Panc1 (cell line): ENCODE measurements at regions not wholly inside any gene's neighbourhood (a gene's known extent, or its start where the extent isn't known, plus 50 kb on each side); places are given as distances from the start of the nearest gene placed in this dataset.

ENCODE experiments used
- ATAC-seq: fragments of 200-7000 bp; cut with Tn5 transposase; 2 replicates; pipeline ENCODE4 v1.9.1; 2020; ENCODE audit warnings: mild to moderate bottlenecking, moderate library complexity
- BruUV-seq: library from RNA; stranded (reverse); fragments of 400-500 nt; replicated peaks from 2 replicates; lab custom pipeline; 2021; lab: Mats Ljungman, UMichigan
- CTCF ChIA-PET: fragments of 300-600 bp; sonication (Branson Sonifier 250); formaldehyde crosslinking; loops from one replicate; lab custom pipeline; 2022; ENCODE audit warnings: antibody characterized with exemption; lab: Charles Lee
- POLR2A ChIA-PET: fragments of 300-600 bp; sonication (Branson Sonifier 250); formaldehyde crosslinking; loops from one replicate; lab custom pipeline; 2022; ENCODE audit warnings: antibody characterized with exemption; lab: Charles Lee
- DNase-seq: peaks from one replicate; pipeline ENCODE4 v3.0.0-alpha.2; 2010; ENCODE audit warnings: low read depth, low spot score
- H3K27ac ChIP-seq: 2 replicates; pipeline ENCODE4 v1.5.1; 2011; ENCODE audit warnings: mild to moderate bottlenecking, low read length, inconsistent platforms
- H3K27me3 ChIP-seq: fragments of 200-500 bp; sonication (Bioruptor generic); 2 replicates; pipeline ENCODE4 v1.6.0; 2014; ENCODE audit warnings: low read length, inconsistent platforms; ENCODE audit not compliant: control insufficient read depth, insufficient read depth
- H3K36me3 ChIP-seq: fragments of 200-500 bp; sonication (Bioruptor generic); 2 replicates; pipeline ENCODE4 v1.5.1; 2014; ENCODE audit warnings: inconsistent platforms, mild to moderate bottlenecking, low read length, moderate library complexity; ENCODE audit not compliant: control insufficient read depth, insufficient read depth
- H3K4me1 ChIP-seq: 2 replicates; pipeline ENCODE4 v1.5.1; 2011; ENCODE audit warnings: inconsistent platforms, mild to moderate bottlenecking, low read length, moderate library complexity; ENCODE audit not compliant: control insufficient read depth, insufficient read depth
- H3K4me3 ChIP-seq, 2 experiments: 2 replicates each; pipeline ENCODE4 v1.5.1; 2011 to 2012; ENCODE audit warnings: low read depth in 2 of 2, low read length in 2 of 2, mild to moderate bottlenecking in 2 of 2, inconsistent platforms in 1 of 2, moderate library complexity in 1 of 2
- H3K9me3 ChIP-seq: fragments of 200-500 bp; sonication (Bioruptor generic); 2 replicates; pipeline ENCODE4 v1.5.1; 2014; ENCODE audit warnings: low read depth, mild to moderate bottlenecking, inconsistent platforms, low read length, moderate library complexity; ENCODE audit not compliant: control insufficient read depth, insufficient read depth
- POLR2AphosphoS5 ChIP-seq: IDR thresholded peaks from 2 replicates; pipeline ENCODE4 v1.6.1; 2012; ENCODE audit warnings: mild to moderate bottlenecking, low read depth, low read length, moderate library complexity
- REST ChIP-seq, 2 experiments: IDR thresholded peaks; 2 replicates each; pipeline ENCODE4 v1.6.1; 2011 to 2012; ENCODE audit warnings: low read depth in 2 of 2, control low read depth in 1 of 2, low read length in 1 of 2, mild to moderate bottlenecking in 1 of 2, moderate library complexity in 1 of 2; ENCODE audit not compliant: insufficient read depth in 1 of 2
- SIN3A ChIP-seq: IDR thresholded peaks from 2 replicates; pipeline ENCODE4 v1.6.1; 2012; ENCODE audit warnings: low read depth, mild to moderate bottlenecking, low read length, moderate library complexity, borderline replicate concordance; ENCODE audit not compliant: insufficient read depth
- TCF7L2 ChIP-seq: IDR thresholded peaks from 2 replicates; pipeline ENCODE4 v1.6.1; 2011; ENCODE audit warnings: mild to moderate bottlenecking, low read depth, low read length, inconsistent platforms
- in situ Hi-C: cut with HindIII; loops from 2 replicates; pipeline ENCODE4 v1.10.0; 2016; ENCODE audit warnings: low sequenced_read_pairs, low pct_unique_long_range_greater_than_20kb
- intact Hi-C: fragments of 100-400 bp; cut with micrococcal nuclease; formaldehyde crosslinking; loops from one replicate; pipeline ENCODE4 v1.10.0; 2022; ENCODE audit not compliant: unreplicated experiment
- TF ChIP-seq, protein P1 (sequence below): fragments of 450-650 bp; IDR thresholded peaks from 2 replicates; pipeline ENCODE4 v1.5.1; 2017; ENCODE audit warnings: mild to moderate bottlenecking

- no peaks in the 10 kb centered on the region for H3K36me3 ChIP-seq
- H3K4me1 ChIP-seq, result no peaks in the 10 kb centered on the region
- no peaks in the 10 kb centered on the region for H3K9me3 ChIP-seq
- ATAC-seq, result no peak
- TF ChIP-seq SIN3A (no peak), POLR2AphosphoS5 (no peak), REST (IDR thresholded peaks at IDR 0.05; ENCODE audit: insufficient read depth in 1 of 2, low read depth in 2 of 2, low read length in 1 of 2) (no peak), TCF7L2 (no peak)
- TF ChIP-seq, protein P1, sequence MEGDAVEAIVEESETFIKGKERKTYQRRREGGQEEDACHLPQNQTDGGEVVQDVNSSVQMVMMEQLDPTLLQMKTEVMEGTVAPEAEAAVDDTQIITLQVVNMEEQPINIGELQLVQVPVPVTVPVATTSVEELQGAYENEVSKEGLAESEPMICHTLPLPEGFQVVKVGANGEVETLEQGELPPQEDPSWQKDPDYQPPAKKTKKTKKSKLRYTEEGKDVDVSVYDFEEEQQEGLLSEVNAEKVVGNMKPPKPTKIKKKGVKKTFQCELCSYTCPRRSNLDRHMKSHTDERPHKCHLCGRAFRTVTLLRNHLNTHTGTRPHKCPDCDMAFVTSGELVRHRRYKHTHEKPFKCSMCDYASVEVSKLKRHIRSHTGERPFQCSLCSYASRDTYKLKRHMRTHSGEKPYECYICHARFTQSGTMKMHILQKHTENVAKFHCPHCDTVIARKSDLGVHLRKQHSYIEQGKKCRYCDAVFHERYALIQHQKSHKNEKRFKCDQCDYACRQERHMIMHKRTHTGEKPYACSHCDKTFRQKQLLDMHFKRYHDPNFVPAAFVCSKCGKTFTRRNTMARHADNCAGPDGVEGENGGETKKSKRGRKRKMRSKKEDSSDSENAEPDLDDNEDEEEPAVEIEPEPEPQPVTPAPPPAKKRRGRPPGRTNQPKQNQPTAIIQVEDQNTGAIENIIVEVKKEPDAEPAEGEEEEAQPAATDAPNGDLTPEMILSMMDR, result no peak
- H3K4me3 ChIP-seq, result no peak overlapping the region
- DNase-seq, result no peak
- BruUV-seq, result no TSS peak
- ChIA-PET CTCF (no interaction called here), POLR2A (no interaction called here)
- in situ Hi-C loops, result no loop called here
- intact Hi-C loops, result no loop called here
- no peak overlapping the region for H3K27ac ChIP-seq
- H3K27me3 ChIP-seq, result no peaks in the 10 kb centered on the region
These were observed 346.6 kb downstream of the COG6 start for GRCh38 chr13:40002016-40002415.

- ChIA-PET POLR2A (no interaction called here), CTCF (no interaction called here)
- Histone ChIP-seq H3K4me1 (no peaks in the 10 kb centered on the region), H3K4me3 (no peak overlapping the region), H3K27me3 (no peaks in the 10 kb centered on the region), H3K9me3 (no peaks in the 10 kb centered on the region), H3K27ac (no peak overlapping the region), H3K36me3 (no peaks in the 10 kb centered on the region)
- in situ Hi-C loops, result no loop called here
- DNase-seq, result no peak
- intact Hi-C loops, result no loop called here
- no TSS peak for BruUV-seq
- no peak for TF ChIP-seq SIN3A
- TF ChIP-seq REST (IDR thresholded peaks at IDR 0.05; ENCODE audit: insufficient read depth in 1 of 2, low read depth in 2 of 2, low read length in 1 of 2), result no peak
- no peak for TF ChIP-seq TCF7L2
- no peak for TF ChIP-seq POLR2AphosphoS5
- TF ChIP-seq, protein P1, result no peak
- ATAC-seq, result no peak
These were observed 358.1 kb downstream of the COG6 start for GRCh38 chr13:40013554-40013953.
